ENCODE measurements at regions not wholly inside any gene's neighbourhood (a gene's known extent, or its start where the extent isn't known, plus 50 kb on each side); places are given as distances from the start of the nearest gene placed in this dataset.
"Not testable (repeated sequence)": the region's sequence is repeated elsewhere in the genome, so short reads cannot be mapped to it uniquely, and the experiment has no call there.

DNA sequence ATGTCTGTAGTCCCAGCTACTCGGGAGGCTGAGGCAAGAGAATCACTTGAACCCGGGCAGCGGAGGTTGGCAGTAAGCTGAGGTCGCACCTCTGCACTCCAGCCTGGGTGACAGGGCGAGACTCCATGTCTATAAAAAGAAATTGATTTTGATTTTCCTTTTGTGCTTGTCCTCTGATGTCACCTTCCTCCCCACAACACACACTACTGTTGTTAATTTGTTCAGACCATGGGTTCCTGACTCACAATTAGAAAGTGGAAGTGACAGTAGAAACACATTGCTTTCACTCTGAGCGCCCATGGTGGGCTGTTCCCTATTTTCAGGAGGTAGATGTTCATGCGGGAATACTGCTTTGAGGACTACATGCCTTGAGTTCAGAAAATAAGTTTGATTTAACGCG lies 165.5 kb upstream of the KCNJ6 start:
- TF ChIP-seq, protein P1, sequence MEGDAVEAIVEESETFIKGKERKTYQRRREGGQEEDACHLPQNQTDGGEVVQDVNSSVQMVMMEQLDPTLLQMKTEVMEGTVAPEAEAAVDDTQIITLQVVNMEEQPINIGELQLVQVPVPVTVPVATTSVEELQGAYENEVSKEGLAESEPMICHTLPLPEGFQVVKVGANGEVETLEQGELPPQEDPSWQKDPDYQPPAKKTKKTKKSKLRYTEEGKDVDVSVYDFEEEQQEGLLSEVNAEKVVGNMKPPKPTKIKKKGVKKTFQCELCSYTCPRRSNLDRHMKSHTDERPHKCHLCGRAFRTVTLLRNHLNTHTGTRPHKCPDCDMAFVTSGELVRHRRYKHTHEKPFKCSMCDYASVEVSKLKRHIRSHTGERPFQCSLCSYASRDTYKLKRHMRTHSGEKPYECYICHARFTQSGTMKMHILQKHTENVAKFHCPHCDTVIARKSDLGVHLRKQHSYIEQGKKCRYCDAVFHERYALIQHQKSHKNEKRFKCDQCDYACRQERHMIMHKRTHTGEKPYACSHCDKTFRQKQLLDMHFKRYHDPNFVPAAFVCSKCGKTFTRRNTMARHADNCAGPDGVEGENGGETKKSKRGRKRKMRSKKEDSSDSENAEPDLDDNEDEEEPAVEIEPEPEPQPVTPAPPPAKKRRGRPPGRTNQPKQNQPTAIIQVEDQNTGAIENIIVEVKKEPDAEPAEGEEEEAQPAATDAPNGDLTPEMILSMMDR (IDR thresholded peaks at IDR 0.05): no peak
- DNase-seq (ENCODE audit: low spot score) (no peak), ATAC-seq (ENCODE audit: low FRiP score) (no peak)

DNA sequence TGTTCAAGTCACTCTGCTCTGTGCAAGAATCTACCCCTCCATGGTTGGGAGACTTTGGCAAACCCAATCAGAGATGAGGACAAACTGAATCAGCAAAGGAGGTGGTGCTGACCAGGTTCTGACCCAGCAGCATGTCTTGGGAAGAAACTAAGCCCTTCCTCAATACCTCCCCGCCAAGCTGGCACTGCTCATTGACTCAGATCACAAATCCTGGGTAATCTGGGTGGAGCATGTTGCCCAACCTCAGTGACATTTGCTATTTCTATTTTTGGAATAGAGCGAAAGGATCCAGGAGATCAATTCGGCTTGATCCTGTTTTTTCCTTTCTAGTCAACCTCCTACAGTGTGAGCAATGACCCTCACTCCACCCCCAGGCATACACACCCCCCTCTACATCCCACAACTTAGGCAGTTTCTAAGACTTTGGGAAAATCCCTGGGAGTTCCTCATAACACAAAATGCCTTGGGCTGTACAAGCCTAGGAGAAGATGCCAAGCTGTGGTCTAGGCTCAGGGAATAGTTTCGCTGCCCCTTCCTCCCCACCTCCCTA lies 166.8 kb upstream of the KCNJ6 start:
- TF ChIP-seq, protein P1 (IDR thresholded peaks at IDR 0.05): no peak
- DNase-seq (ENCODE audit: low spot score) (no peak), ATAC-seq (ENCODE audit: low FRiP score) (no peak)

DNA sequence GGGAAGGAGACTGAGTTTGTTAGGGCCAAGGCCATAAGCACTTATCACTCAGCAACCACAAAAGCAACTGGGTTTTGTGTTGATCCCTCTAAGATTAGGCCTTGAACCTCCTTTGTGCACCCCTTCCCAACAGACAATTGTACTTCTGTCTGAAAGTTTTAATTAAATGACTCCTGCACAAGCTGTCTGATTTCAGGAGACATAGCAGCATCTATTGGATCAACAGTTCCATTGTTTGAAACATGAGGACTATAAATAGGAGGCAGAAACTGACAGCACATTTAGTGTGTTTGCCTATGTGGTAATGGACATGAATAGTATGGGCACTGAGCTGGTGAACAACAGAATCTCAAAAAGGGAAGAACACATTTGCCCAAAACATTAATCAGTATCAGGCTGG lies 167.3 kb upstream of the KCNJ6 start:
- TF ChIP-seq, protein P1 (IDR thresholded peaks at IDR 0.05): no peak
- DNase-seq (ENCODE audit: low spot score): no peak
- no peak for ATAC-seq (ENCODE audit: low FRiP score)

DNA sequence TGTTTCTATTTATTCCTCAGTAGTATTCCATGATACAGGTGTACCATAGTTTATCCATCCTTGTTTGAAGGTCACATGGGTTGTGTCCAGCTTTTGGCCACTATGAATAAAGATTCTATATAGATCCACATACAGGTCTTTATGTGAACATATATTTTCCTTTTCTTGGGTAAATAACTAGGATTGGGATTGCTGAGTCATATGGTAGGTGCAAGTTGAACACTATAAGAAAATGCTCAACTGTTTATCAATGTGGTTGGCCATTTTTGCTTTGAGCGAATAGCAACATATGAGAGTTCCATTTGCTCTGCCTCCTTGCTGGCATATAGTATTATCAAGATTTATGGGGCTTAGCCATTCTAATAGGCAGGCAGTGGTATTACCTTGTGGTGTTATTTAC lies 170.2 kb upstream of the KCNJ15 start:
- DNase-seq (ENCODE audit: low spot score): no peak
- TF ChIP-seq, protein P1 (IDR thresholded peaks at IDR 0.05): no peak
- ATAC-seq (ENCODE audit: low FRiP score): no peak

DNA sequence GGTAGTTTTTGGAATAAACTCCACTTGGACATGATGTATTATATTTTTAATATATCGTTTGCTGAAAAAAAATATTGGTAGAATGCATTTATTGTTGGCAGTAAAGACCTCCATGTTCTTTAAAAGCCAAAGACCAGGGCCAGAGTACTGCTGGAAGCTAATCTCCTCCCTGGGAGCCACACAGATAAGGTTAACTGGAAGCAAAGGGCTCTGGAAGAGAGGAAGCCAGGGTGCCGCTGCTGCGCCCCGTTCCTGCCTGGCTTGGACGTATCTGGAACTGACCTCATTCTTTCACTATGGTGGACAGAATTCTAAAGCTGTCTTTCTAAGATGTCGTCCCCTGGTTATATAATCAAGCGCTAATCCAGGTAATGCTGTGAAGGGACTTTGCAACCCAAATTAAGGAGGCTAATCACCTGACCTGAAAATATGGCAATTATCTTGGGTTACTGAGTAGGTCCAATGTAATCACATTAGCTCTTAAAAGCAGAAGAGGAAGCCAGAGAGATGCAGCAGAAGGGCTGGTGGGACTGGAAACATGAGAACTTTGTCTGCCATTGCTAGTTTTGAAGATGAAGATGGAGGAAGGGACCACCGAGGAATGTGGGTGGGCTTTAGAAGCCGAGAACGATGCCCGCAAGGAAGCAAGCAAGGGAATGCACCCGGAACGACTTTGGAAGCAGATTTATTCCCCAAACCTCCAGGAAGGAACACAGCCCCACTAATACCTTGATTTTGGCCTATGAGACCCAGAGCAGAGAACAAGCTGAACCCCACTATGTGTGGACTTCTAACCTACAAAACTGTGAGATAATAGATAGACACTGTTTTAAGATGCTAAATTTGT lies 167.7 kb upstream of the KCNJ15 start:
- DNase-seq (ENCODE audit: low spot score): no peak
- TF ChIP-seq, protein P1 (IDR thresholded peaks at IDR 0.05): no peak
- no peak for ATAC-seq (ENCODE audit: low FRiP score)

DNA sequence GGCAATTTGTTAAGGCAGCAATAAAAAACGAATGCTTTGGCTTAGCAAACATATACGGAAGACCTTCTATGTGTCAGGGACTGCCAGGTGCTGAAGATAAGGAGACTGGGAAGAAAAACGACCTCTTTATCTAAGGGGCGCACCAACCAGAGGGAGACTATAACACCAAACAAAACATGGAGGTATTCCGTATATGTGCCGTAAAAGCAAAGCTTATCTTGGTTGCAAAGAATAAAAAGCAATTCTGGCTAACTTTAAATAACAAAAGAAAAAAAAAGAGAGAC lies 167.1 kb upstream of the KCNJ15 start:
- DNase-seq (ENCODE audit: low spot score) (no peak), ATAC-seq (ENCODE audit: low FRiP score) (no peak)
- TF ChIP-seq, protein P1 (IDR thresholded peaks at IDR 0.05): no peak

DNA sequence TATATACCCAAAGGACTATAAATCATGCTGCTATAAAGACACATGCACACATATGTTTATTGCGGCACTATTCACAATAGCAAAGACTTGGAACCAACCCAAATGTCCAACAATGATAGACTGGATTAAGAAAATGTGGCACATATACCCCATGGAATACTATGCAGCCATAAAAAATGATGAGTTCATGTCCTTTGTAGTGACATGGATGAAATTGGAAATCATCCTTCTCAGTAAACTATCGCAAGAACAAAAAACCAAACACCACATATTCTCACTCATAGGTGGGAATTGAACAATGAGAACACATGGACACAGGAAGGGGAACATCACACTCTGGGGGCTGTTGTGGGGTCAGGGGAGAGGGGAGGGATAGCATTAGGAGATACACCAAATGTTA lies 165.7 kb upstream of the KCNJ15 start:
- not testable (repeated sequence) for ATAC-seq (ENCODE audit: low FRiP score); DNase-seq (ENCODE audit: low spot score)
